Activated naive CD8-positive, alpha-beta T cell treated with anti-CD3 and anti-CD28 coated beads, Interleukin-2, amount 50 U/mL, for 16 hours (primary cell): ENCODE measurements at regions not wholly inside any gene's neighbourhood (a gene's known extent, or its start where the extent isn't known, plus 50 kb on each side); places are given as distances from the start of the nearest gene placed in this dataset.
"Not testable (repeated sequence)": the region's sequence is repeated elsewhere in the genome, so short reads cannot be mapped to it uniquely, and the experiment has no call there.

ENCODE experiments used
- DNase-seq: peaks from one replicate; pipeline ENCODE4 v3.0.0-alpha.2; 2020; ENCODE audit warnings: low read depth, low spot score

DNA sequence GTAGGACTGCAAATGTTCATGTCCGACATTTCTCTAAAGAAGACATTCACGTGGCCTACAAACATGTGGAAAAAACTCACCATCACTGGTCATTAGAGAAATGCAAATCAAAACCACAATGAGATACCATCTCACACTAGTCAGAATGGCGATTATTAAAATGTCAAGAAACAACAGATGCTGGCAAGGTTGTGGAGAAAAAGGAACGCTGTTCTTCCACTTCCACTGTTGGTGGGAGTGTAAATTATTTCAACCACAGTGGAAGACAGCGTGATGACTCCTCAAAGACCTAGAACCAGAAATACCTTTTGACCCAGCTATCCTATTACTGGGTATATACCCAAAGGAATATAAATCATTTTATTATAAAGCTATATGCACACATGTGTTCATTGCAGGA lies 253.9 kb upstream of the UBASH3B start:
- not testable (repeated sequence) for DNase-seq

DNA sequence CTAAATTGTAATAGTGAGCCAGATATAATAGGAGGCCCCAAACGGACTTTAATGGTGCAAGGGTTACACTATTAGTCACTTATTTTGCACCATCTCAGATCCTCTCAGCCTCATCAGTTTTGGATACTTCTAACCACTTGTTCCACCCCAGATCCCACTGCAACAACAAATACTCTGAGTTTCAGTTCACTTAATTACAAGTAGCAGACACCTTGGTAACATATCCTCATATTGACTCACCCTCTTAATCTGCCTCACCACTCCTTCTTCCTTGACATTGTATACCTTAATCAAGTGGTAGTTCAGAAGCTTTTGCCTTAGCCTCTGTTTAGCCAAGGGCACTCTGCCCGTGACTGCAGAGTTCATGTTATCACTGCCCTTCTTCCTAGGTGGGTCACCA lies 256.1 kb upstream of the UBASH3B start:
- no peak for DNase-seq

DNA sequence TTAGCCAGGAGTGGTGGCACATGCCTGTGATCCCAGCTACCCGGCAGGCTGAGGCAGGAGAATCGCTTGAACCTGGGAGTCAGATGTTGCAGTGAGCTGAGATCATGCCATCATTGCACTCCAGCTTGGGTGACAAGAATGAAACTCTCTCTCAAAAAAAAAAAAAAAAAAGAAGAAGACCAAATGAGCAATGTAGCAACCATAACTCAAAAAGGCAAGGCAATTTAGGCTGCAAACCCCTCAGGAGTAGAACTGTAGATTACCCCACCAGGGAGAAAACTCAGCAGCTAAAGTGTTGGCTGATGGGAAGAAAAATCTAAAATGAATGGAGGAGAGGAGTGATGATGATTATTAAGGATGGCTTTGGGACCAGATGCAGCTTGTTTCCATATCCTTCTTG lies 256.7 kb upstream of the UBASH3B start:
- DNase-seq = no peak

DNA sequence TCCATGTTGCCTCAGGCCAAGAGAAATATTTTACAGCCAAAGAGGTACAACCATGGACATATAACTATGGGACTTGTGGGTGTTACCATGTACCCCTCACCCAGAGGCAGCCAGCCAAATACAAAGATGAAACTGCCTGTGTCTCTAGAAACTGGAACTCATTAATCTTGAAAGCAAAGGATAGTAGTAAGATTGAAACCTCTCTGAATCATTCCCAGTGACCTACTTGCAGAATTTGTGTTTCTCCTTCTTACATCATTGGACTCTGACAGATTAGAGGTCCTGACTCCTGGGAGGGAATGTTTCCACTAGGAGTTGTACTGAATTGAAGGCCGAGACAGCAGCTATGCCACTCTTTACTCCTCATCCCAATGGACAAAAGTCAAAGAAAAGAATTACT lies 257.4 kb upstream of the UBASH3B start:
- DNase-seq = no peak

DNA sequence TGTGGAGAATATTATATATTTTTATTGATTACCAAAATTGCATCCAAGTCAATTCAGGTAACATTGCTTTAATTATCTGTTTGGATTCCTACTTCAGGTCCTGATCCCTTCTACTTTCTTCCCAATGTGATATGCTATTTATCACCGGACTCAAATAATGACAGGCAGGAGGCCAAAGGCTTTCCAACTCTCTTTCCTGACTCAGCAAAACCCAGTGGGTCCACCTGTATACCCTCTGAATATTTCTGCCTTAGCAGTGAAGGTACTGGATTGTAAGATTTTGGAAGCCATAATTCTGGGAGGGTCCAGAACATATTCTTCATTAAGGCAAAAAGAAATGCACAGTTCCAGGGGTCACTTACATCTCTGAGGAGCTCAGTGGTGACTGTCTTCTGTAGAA lies 260.2 kb upstream of the UBASH3B start:
- DNase-seq = no peak

DNA sequence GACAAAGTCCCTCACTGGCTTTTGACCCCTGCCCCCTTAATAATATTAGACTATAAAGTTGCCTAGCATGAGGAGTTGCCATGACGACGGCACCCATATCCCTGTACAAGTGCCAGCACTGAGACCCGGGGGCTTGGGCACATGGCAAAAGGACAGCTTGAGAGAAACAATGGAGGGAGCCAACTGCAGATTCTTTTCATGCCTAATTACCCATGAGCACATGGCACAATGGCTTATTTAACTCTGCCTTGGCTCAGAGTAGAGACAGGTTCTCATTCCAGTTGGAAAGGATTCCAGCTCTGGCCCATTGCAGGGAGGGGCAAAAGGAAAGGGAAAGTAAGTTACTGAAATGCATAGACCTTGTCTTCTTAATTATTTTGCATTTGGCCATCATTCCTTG lies 261.2 kb upstream of the UBASH3B start:
- DNase-seq = no peak

DNA sequence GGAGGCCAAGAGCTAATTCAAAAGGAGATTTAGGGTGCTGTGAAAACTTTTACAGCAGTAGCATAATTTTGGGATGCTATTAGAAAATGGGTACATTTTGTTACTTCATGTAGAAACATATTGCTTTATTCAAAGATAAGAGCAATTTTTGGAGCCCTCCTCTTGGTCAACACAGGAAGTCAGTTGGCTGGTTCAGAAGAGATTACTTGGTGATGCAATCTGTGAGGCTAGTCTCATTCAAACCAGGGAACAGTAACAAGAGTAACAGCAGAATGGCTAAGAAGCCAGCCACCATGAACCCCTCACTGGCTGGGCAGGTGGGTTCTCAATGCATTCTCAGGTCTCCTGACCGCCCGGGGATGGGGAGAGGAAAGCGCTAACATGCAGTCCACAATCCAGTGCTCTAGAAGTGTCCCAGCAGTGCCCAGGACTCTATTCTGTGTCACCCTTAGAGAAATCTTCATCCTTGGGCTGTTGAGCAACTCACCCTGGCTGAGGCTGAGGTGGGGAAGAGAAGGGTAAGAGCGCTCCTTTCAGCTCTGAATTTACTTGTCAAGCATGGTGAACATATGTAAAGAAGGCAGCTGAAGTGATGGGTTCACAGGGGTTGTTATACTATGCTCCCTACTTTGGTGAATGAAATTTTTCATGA lies 262.2 kb upstream of the UBASH3B start:
- DNase-seq = no peak

DNA sequence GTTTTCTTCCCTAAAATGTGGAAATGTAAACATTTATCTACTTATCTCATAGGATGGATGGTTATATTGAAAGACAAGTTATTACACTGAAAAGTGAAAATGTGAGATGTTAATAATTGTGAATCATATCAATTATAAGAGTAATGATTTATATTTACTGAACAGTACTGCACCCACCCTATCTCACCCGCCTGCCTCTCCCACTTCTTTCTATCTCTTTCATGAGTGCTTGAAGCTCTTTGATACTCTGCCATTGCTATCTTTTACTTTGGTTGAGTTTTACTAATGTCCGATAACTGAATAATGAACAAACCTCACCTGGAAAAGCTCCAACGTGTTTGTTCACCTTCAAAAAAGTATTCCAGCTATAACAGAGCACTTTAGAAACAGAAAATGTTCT lies 263.0 kb upstream of the UBASH3B start:
- no peak for DNase-seq

DNA sequence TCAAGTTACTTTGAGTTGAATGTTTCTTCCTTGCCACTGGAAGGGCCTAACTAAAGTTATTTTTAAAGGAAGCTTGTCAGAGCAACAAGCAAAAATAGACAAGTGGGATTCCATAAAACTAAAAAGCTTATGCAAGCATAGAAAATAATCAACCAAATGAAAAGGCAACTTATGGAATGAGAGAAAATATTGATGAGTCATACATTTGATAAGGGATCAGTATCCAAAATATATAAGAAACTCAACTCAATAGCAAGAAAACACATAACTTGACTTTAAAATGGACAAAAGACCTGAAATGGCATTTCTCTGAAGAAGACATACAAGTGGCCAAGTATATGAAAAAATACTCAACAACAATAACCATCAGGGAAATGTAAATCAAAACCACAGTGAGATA lies 264.5 kb upstream of the UBASH3B start:
- DNase-seq = no peak

DNA sequence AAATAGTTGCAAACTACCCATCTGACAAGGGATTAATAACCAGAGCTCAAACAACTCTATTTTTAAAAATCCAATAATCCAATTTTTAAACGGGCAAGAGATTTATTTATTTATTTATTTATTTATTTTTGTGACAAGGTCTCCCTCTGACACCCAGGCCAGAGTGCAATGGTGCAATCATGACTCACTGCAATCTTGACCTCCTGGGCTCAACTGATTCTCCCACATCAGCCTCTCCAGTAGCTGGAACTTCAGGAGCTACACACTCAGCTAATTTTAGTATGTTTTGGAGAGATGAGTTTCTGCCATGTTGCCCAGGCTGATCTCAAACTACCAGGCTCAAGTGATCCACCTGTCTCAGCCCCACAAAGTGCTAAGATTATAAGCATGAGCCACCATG lies 267.2 kb upstream of the BLID start:
- no peak for DNase-seq

DNA sequence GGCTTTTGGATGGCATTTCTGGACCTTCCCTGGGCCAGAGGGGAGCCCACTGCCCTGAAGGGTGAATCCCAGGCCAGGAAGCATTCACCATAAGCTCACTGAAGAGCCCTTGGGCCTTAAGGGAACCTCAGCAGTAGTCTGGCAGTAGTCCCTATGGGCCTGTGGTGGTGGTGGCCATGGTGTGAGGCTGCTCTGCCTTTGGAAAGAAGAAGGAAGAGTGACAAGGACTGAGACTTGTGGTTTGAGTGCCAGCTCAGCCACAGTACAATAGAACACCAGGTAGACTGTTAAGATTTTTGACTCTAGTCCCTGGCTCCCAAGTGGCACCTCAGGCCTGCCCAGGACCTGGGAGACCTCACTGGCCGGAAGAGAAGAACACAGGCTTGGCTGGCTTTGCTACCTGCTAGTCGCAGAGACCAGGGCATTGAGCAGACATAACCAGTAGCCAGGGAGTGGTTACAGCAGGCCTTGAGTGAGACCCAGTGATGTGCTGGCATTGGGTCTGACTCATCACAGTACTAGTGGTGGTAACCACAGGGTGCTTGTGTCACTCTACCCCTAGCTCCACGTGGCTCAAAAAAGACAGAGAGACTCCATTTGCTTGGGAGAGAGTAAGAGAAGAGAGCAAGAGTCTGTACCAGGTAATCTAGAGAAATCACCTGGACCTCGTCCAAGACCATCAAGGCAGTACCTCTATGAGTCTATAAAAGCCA lies 259.8 kb upstream of the BLID start:
- no peak for DNase-seq

DNA sequence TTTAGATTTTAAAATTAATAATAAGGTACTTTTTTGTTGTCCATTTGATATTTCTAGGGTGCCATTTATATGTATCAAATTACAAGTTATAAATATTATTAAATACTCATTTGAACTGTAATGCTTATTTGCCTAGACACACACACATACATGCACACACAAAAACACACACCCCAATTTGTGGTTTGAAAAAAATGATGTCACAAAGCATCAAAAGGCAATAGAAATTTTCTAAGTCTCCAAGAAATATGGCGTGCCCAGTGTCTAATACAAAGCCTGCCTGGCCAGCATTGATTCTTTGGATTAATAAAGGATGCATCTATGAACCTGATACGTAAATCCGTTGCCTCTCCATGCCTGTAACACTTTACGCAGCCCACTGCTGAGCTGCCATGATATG lies 252.8 kb upstream of the BLID start:
- no peak for DNase-seq

DNA sequence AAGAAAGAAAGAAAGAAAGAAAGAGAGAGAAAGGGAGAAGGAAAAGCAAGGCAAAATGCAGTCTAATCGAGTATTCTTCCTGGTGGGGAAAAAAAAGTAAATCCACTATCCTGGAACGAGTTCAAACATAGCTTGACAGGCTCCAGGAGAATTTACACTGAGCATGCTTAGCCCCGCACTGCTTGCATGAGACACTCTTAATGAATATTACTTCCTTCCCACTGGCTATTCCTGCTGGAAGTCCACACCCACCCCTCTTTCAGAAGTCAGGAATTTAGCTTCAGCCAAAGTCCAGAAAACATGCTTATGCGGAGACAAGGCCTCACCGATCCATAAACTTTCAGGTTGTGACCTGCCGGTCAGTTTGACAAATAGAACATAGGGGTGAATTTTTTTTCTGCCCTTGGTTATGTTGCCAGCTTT lies 251.8 kb upstream of the BLID start:
- DNase-seq = no peak

DNA sequence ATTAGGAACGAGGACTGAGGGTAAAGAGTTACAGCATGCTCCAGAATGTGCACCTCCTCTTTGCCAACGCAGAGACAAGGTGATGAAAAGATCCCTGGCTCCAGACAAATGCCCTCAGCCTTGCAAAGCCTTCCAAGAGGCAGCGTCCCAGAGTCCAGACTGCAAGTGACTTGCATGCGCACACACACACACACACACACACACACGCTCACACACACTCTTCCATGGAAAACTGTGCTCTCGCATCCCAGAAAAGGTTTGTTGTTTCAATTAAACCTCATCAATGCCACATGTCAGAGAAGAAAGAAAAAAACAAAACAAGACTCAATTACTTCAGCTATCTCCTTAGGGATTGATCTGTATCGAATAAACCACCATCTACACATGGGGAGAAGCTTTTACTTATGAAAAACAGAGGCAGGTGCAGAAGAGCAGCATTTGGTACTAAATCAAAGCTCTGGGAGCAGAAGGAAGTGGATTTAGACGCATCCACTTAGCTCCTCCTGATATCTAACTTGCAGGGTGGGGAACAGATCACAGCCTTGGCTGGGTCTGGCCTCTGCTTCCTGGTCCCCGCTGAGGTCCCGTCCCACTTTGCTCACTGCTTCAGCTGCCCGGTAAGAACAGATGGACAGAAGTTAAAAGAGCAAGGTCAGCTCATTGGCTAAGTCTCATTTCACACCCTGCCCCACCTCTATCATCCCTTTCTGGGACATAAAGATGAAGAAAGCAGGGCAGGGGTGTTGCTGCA lies 249.8 kb upstream of the BLID start:
- no peak for DNase-seq

DNA sequence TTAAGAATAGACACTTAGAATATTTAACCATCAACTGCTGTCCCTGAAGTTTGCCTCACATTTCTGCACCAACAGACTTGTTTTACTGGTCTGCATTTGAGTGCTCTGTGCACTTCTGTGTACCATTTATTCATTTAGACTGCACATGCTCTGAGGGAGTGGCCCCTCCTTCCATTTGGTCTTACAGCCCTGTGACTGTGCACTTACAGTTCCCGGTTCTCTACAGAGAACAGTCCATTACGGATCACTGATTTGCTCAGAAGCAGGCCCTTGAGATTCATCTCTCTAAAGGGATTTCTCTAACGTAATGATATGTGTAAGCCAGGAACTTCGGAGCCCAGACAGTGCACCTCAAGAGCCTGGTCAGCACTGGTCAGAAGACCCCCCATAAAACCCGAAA lies 247.3 kb upstream of the BLID start:
- no peak for DNase-seq

DNA sequence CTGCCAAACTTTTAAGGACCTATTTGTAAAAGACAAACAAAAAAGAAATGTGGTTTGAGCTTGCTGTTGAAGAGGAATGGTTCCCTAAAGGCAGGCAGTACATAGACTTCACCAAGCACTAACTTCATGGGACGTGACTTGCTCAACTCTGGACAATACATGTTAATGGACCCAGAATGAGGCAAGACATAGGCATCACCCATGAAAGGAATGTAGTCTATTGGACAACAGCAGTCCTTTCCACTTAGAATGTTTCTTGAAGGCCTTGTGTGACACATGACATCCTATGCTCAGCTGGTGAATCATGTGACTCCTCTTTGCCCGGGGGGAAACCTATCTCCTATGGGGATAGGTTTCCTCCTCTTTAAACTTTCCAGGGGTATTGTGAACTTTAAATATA lies 246.4 kb upstream of the BLID start:
- DNase-seq = no peak

DNA sequence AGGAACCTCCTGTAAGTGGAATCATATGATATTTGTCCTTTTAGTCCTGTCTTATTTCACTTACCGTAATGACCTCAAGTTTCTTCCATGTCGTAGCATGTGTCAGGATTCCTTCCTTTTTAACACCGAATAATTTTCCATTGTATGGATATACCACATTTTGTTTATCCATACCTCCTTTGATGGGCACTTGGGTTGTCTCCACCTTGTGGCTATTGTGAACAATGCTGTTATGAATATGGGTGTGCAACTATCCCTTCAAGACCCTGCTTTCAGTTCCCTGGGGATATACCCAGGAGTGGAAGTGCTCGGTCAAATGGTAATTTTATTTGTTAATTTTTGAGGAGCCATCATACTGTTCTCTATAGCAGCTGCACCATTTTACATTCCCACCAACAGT lies 244.9 kb upstream of the BLID start:
- no peak for DNase-seq

DNA sequence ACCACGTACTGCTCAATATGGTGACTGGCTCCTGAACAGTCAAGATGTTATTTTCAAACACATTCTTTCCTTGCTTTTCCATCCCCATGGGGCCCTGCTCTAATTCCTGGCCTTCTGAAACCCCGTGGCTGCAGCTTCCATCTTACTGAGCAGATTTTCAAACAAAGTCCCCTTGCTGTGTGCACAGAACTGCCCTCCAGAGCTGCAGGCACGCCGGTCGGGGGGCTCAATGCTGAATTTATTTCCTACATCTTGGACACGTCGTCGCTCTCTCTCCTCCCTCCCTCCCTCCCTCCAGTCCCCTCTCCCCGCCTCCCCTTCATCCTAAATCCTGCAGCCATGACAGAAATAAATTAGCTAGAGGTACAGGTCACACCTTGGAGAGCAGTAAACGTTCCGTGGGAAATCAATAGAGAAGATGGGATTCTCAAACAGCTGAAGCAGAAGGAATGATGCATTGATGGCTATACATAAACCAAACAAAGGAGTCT lies 243.1 kb upstream of the BLID start:
- no peak for DNase-seq

DNA sequence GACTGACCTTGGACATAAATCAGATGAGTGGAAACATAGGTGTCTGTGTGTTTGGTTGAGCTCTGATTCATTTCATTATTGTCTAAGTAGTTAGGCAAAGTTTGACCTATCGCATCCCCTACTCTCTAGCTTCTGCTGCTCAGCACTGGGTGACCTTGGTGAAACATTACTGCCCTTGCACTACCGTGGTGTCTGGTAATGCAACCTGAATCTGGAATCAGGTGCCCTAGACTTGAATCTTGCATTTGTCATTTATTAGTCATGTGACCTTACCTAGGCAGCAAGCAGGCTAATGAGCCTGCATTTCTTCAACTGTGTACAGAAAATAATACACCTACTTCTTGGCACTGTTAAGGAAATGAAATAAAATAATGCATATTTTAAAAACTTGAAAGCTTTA lies 242.3 kb upstream of the BLID start:
- no peak for DNase-seq

DNA sequence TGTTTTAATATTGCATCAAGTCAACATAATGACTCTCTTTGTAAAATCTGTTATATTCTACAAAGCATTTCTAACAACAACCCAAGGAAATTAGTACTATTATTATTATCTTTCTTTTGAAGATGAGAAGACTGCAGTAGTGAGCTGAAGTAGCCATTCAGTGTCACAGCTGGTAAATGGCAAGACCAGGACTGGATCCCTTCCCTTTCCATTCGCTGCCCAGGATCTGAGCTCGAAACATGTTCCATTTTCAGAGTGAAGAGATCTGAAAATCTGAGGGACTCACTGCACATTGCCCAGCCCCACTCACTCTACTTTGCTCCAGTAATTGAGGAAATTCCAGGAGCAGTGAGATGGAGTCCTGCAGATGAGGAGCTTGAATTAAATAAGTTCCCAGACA lies 240.0 kb upstream of the BLID start:
- no peak for DNase-seq

DNA sequence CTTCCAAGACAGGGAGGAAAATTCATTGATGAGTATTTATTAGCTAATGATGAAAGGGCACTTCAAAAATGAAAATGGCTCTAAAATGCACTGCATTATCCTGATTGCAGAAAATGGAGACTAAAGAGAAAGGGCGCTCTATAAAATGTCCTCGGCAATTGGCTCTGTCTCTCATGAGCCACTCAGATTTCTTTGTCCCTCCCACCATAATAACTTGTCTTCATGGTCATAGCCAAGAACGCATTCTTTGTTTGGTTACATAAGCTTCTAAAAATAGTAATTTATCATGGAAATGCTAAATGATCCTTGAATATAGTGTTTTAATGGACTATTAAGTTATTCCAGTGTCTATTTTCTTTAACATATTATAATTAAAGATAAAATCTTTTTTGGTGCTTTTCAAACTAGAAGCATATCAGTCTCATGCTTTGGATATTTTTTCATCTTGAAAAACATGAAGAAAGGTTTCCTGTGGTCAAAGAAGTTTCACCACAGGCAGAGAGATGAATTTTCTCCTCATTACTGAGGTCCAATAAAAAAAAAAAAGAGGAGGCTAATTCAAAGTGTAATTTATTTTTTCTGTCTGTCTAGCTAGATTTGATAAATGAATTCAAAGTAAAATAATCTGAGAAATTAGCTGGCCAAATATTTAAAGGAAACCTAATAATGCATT lies 238.1 kb upstream of the BLID start:
- DNase-seq = no peak

DNA sequence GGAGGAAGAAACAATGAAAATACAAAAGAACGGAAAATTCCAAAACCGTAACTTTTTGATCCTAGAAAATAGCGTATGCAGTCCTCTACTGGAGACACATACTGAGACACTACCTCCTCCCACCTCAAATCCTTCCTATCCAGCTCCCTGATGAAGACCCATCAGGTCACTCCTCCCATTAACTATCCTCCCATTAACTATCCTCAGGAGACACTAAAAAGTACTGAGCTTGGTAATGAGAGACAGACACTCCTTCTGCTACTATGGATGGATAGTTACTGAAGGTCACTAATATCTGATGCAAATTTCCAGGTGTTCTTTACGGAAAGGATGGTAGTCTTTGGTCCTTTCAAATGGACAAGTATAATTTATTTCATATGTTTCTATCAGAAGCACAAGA lies 237.5 kb upstream of the BLID start:
- DNase-seq = no peak
